ENCODE measurements at regions not wholly inside any gene's neighbourhood (a gene's known extent, or its start where the extent isn't known, plus 50 kb on each side); places are given as distances from the start of the nearest gene placed in this dataset.

- TF ChIP-seq CTCF (conservative IDR thresholded peaks at IDR 0.05; ENCODE audit: control insufficient read depth, insufficient read depth, low read depth, low read length) = no peak
- no peak overlapping the region for H3K4me3 ChIP-seq (ENCODE audit: control insufficient read depth, low read depth, low read length)
- DNase-seq (ENCODE audit: low read depth) = no peak
Observed at GRCh38 chr11:32216749-32217148, 125.9 kb downstream of the RCN1 start.

DNA sequence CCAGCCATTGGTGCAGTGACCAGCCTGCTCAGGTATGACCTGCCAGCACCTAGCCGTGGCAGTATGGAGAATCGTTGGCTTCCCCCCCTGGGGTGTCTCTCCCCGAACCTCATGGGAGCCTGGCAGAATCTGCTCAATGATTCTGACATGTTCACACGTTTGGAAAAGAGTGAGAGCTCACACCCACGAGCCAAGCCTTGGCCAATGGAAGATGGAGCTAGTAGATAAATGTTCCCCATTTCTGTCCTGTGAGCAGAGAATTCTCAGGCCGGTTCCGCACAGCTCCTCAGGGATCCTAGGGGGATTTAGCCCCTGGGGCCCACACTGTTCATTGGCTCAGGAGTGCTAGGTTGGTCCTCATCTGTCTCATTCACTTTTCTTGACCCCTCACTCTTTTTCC, 128.4 kb downstream of the RCN1 start:
- H3K4me3 ChIP-seq (ENCODE audit: control insufficient read depth, low read depth, low read length) = no peak overlapping the region
- no peak for DNase-seq (ENCODE audit: low read depth)
- no peak for TF ChIP-seq CTCF (conservative IDR thresholded peaks at IDR 0.05; ENCODE audit: control insufficient read depth, insufficient read depth, low read depth, low read length)

- no peak for DNase-seq (ENCODE audit: low read depth)
- no peak overlapping the region for H3K4me3 ChIP-seq (ENCODE audit: control insufficient read depth, low read depth, low read length)
- TF ChIP-seq CTCF (conservative IDR thresholded peaks at IDR 0.05; ENCODE audit: control insufficient read depth, insufficient read depth, low read depth, low read length) = no peak
Observed at GRCh38 chr11:32221476-32222032, 130.7 kb downstream of the RCN1 start.

DNA sequence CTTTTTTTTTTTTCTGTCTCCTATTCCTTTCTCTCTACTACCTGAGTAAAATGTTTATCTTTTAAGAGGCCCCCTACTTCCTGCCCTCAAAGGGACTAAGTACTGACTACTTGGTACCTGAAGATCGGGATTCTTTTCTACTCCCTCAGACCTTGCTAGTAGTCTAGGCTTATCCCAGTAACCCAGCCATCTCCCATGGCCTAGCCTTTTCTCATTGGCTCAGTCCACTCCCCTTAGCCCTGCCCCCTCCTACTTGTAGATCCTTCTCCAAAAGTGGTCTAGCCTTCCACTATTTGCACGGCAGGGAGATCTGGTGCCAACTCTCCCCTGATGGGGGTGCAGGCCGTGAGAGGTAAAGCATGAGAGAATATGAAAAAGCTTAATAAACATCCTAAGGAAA, 133.7 kb downstream of the RCN1 start:
- DNase-seq (ENCODE audit: low read depth) = no peak
- H3K4me3 ChIP-seq (ENCODE audit: control insufficient read depth, low read depth, low read length) = no peak overlapping the region
- no peak for TF ChIP-seq CTCF (conservative IDR thresholded peaks at IDR 0.05; ENCODE audit: control insufficient read depth, insufficient read depth, low read depth, low read length)

DNA sequence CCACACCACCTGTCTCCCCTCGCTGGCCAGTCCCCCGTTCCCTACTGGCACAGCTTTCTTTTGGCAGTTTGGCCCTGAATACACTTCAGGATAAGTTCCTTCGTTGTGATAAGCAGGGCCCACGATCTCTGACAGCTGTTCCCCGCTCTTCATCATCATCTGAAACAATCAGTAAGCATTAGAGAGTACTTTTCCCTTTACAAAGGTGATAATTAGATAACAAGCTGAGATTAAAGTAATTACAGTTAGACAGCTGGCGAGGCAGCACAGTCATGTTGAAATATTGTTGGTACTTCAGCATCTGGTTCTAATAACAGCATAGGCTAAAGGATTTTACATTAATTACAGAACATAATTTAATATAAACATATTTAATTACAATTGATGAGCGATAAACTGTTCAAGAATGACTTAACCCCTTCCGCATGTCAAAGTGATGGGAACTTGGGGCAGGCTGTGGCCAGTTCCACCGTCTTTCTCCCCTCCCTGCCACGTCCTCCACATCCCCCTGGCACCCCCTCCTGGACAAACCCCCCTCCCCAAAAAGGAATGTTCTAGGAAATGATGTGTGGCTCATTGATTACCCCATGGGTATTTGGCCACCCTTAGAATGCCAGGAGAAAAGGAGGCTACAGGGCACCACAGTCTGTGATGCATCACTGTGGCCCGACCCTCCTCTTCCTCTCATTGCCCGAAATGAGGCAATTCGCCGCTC, 134.9 kb downstream of the RCN1 start:
- H3K4me3 ChIP-seq (ENCODE audit: control insufficient read depth, low read depth, low read length) = no peak overlapping the region
- DNase-seq (ENCODE audit: low read depth) = no peak
- no peak for TF ChIP-seq CTCF (conservative IDR thresholded peaks at IDR 0.05; ENCODE audit: control insufficient read depth, insufficient read depth, low read depth, low read length)

GRCh38 chr11:32226480-32226879, 135.6 kb downstream of the RCN1 start:
- TF ChIP-seq CTCF (conservative IDR thresholded peaks at IDR 0.05; ENCODE audit: control insufficient read depth, insufficient read depth, low read depth, low read length) = no peak
- H3K4me3 ChIP-seq (ENCODE audit: control insufficient read depth, low read depth, low read length) = no peak overlapping the region
- no peak for DNase-seq (ENCODE audit: low read depth)
